H1 (cell line): ENCODE measurements at regions not wholly inside any gene's neighbourhood (a gene's known extent, or its start where the extent isn't known, plus 50 kb on each side); places are given as distances from the start of the nearest gene placed in this dataset.

Experiments used
- CTCF ChIA-PET: fragments of 300-600 bp; sonication (Branson Sonifier 250); formaldehyde crosslinking; loops from one replicate; lab custom pipeline; 2021; ENCODE audit not compliant: partially characterized antibody; lab: Charles Lee
- POLR2A ChIA-PET: fragments of 300-600 bp; sonication (Branson Sonifier 250); formaldehyde crosslinking; loops from one replicate; lab custom pipeline; 2021; ENCODE audit warnings: inconsistent platforms; ENCODE audit not compliant: partially characterized antibody; lab: Charles Lee
- DNase-seq, 2 experiments: peaks; one replicate each; pipeline versions ENCODE4 v3.0.0 to v3.0.0-alpha.2; 2010 to 2022; ENCODE audit warnings: low spot score in 2 of 2, low read depth in 1 of 2, mixed read lengths in 1 of 2
- FAIRE-seq: peaks from 2 replicates; lab custom pipeline; 2011; peaks lifted over from hg19 to GRCh38; lab: Jason Lieb, UNC
- H2AFZ ChIP-seq: 2 replicates; pipeline ENCODE4 v1.8.1; 2012; ENCODE audit warnings: low read length, inconsistent platforms
- H2AK5ac ChIP-seq: 2 replicates; pipeline ENCODE4 v1.6.1; 2013; ENCODE audit warnings: low read depth, low read length
- H2BK120ac ChIP-seq: replicated peaks from 2 replicates; pipeline ENCODE3; 2013; ENCODE audit warnings: low read depth, low read length, inconsistent platforms
- H2BK12ac ChIP-seq: 2 replicates; pipeline ENCODE4 v1.6.1; 2013; ENCODE audit warnings: low read depth, low read length
- H2BK15ac ChIP-seq: 2 replicates; pipeline ENCODE4 v1.6.1; 2013; ENCODE audit warnings: low read length
- H2BK20ac ChIP-seq: 2 replicates; pipeline ENCODE4 v1.6.1; 2013; ENCODE audit warnings: low read length
- H2BK5ac ChIP-seq: 2 replicates; pipeline ENCODE4 v1.6.1; 2013; ENCODE audit warnings: low read depth, low read length
- H3K14ac ChIP-seq: 2 replicates; pipeline ENCODE4 v1.6.1; 2013; ENCODE audit warnings: inconsistent platforms; ENCODE audit not compliant: insufficient read length
- H3K18ac ChIP-seq: 2 replicates; pipeline ENCODE4 v1.6.1; 2013; ENCODE audit warnings: low read length; ENCODE audit errors: extremely low read depth
- H3K23ac ChIP-seq: 2 replicates; pipeline ENCODE4 v1.6.1; 2013; ENCODE audit warnings: inconsistent platforms; ENCODE audit not compliant: insufficient read length
- H3K23me2 ChIP-seq: 2 replicates; pipeline ENCODE4 v1.6.1; 2013; ENCODE audit warnings: low read depth, low read length
- H3K27ac ChIP-seq: 2 replicates; pipeline ENCODE4 v1.6.1; 2011; ENCODE audit warnings: low read depth, low read length, inconsistent platforms
- H3K27me3 ChIP-seq, 4 experiments: replicated peaks in 1 of 4; 1 replicate in 1 of 4; 2 replicates in 3 of 4; pipeline versions ENCODE4 v1.6.1 to v1.8.1; 2011 to 2013; ENCODE audit warnings: low read length in 3 of 4, mild to moderate bottlenecking in 3 of 4, inconsistent platforms in 2 of 4, mixed read lengths in 2 of 4, moderate library complexity in 1 of 4; ENCODE audit not compliant: control insufficient read depth in 3 of 4, insufficient read depth in 3 of 4; ENCODE audit errors: extremely low read depth in 1 of 4
- H3K36me3 ChIP-seq, 4 experiments: 2 replicates each; pipeline versions ENCODE4 v1.6.1 to v1.8.1; 2011 to 2013; ENCODE audit warnings: mild to moderate bottlenecking in 4 of 4, low read length in 3 of 4, moderate library complexity in 2 of 4, control low read depth in 1 of 4, inconsistent platforms in 1 of 4; ENCODE audit not compliant: insufficient read depth in 4 of 4, control insufficient read depth in 2 of 4
- H3K4ac ChIP-seq: replicated peaks from 2 replicates; pipeline ENCODE3; 2013; ENCODE audit warnings: low read length, low read depth, mixed read lengths, inconsistent platforms; ENCODE audit not compliant: insufficient read length
- H3K4me1 ChIP-seq, 4 experiments: replicated peaks in 1 of 4; 1 replicate in 1 of 4; 2 replicates in 3 of 4; pipeline versions ENCODE4 v1.6.1 to v1.8.1; 2011 to 2013; ENCODE audit warnings: low read length in 3 of 4, inconsistent platforms in 2 of 4, mixed read lengths in 1 of 4; ENCODE audit not compliant: insufficient read depth in 4 of 4, control insufficient read depth in 3 of 4
- H3K4me2 ChIP-seq, 2 experiments: 2 replicates each; pipeline versions ENCODE4 v1.6.1 to v1.8.1; 2011 to 2013; ENCODE audit warnings: low read depth in 2 of 2, low read length in 2 of 2, control low read depth in 1 of 2, inconsistent platforms in 1 of 2, mild to moderate bottlenecking in 1 of 2; ENCODE audit not compliant: insufficient read depth in 1 of 2
- H3K4me3 ChIP-seq, 4 experiments: fragments of 200-600, 300-600 bp in 1 of 4; sonication (generic), shearing (Covaris generic), sonication (Bioruptor Twin) in 1 of 4; 2 replicates each; pipeline versions ENCODE4 v1.5.1 to v1.8.1; 2011 to 2016; ENCODE audit warnings: low read length in 4 of 4, low read depth in 3 of 4, control low read depth in 2 of 4, inconsistent platforms in 2 of 4, mild to moderate bottlenecking in 2 of 4, mixed read lengths in 1 of 4, moderate library complexity in 1 of 4; ENCODE audit not compliant: insufficient read depth in 2 of 4; ENCODE audit errors: extremely low read depth in 1 of 4
- H3K56ac ChIP-seq: replicated peaks from 2 replicates; pipeline ENCODE3; 2013; ENCODE audit warnings: low read depth, mild to moderate bottlenecking, mixed read lengths, low read length, inconsistent platforms; ENCODE audit not compliant: insufficient read length
- H3K79me1 ChIP-seq: 2 replicates; pipeline ENCODE4 v1.6.1; 2013; ENCODE audit warnings: low read depth, low read length, control low read depth
- H3K79me2 ChIP-seq, 2 experiments: 2 replicates each; pipeline versions ENCODE4 v1.6.1 to v1.8.1; 2012 to 2013; ENCODE audit warnings: low read length in 2 of 2, mild to moderate bottlenecking in 2 of 2, inconsistent platforms in 1 of 2; ENCODE audit not compliant: insufficient read depth in 2 of 2, control insufficient read depth in 1 of 2
- H3K9ac ChIP-seq, 4 experiments: replicated peaks in 1 of 4; 1 replicate in 1 of 4; 2 replicates in 3 of 4; pipeline versions ENCODE4 v1.6.1 to v1.8.1; 2011 to 2013; ENCODE audit warnings: low read depth in 3 of 4, low read length in 3 of 4, control low read depth in 2 of 4, mild to moderate bottlenecking in 2 of 4, moderate library complexity in 2 of 4, inconsistent platforms in 1 of 4; ENCODE audit errors: extremely low read depth in 1 of 4
- H3K9me3 ChIP-seq, 2 experiments: 2 replicates each; pipeline versions ENCODE4 v1.6.1 to v1.8.1; 2012 to 2013; ENCODE audit warnings: mild to moderate bottlenecking in 2 of 2, moderate library complexity in 2 of 2, control low read depth in 1 of 2, inconsistent platforms in 1 of 2, low read depth in 1 of 2, low read length in 1 of 2, mixed read lengths in 1 of 2; ENCODE audit not compliant: insufficient read depth in 2 of 2
- H4K20me1 ChIP-seq, 2 experiments: replicated peaks in 1 of 2; 2 replicates each; pipeline versions ENCODE3 to v1.8.1; 2011 to 2013; ENCODE audit warnings: inconsistent platforms in 2 of 2, low read length in 2 of 2, mild to moderate bottlenecking in 1 of 2; ENCODE audit not compliant: insufficient read depth in 2 of 2, control insufficient read depth in 1 of 2
- H4K5ac ChIP-seq: 2 replicates; pipeline ENCODE4 v1.6.1; 2013; ENCODE audit warnings: low read length, low read depth, mixed read lengths, inconsistent platforms; ENCODE audit not compliant: insufficient read length
- H4K8ac ChIP-seq: 2 replicates; pipeline ENCODE4 v1.8.0; 2013; ENCODE audit warnings: mild to moderate bottlenecking, moderate library complexity, low read length, inconsistent platforms; ENCODE audit not compliant: insufficient read depth; ENCODE audit errors: extremely low read depth
- H4K91ac ChIP-seq: replicated peaks from 2 replicates; pipeline ENCODE3; 2013; ENCODE audit warnings: low read length, mixed read lengths, inconsistent platforms; ENCODE audit not compliant: insufficient read length
- NRF1 ChIP-seq: IDR thresholded peaks from 2 replicates; pipeline ENCODE4 v1.6.1; 2011; ENCODE audit warnings: mild to moderate bottlenecking, low read depth, low read length, improper control_type of control experiment
- SP2 ChIP-seq: IDR thresholded peaks from 2 replicates; pipeline ENCODE4 v1.6.1; 2012; ENCODE audit warnings: mild to moderate bottlenecking, low read length, inconsistent platforms
- WGBS, 2 experiments: shearing (Covaris generic) in 1 of 2; methylation state at CpG; one replicate each; pipeline versions ENCODE4 v1.1.6 to v1.1.7; 2013 to 2015; ENCODE audit warnings: low lambda C conversion rate in 2 of 2, mixed read lengths in 2 of 2, inconsistent platforms in 1 of 2, low coverage in 1 of 2, missing lambda C conversion rate in 1 of 2; ENCODE audit not compliant: insufficient replicate concordance in 2 of 2, insufficient coverage in 1 of 2, insufficient read length in 1 of 2; ENCODE audit errors: extremely low coverage in 1 of 2, missing lambda C conversion rate in 1 of 2; 5-methylcytosine and 5-hydroxymethylcytosine counted together
- TF ChIP-seq, protein P1 (sequence below): IDR thresholded peaks from 2 replicates; pipeline ENCODE4 v1.6.1; 2011; ENCODE audit warnings: low read length, improper control_type of control experiment

DNA sequence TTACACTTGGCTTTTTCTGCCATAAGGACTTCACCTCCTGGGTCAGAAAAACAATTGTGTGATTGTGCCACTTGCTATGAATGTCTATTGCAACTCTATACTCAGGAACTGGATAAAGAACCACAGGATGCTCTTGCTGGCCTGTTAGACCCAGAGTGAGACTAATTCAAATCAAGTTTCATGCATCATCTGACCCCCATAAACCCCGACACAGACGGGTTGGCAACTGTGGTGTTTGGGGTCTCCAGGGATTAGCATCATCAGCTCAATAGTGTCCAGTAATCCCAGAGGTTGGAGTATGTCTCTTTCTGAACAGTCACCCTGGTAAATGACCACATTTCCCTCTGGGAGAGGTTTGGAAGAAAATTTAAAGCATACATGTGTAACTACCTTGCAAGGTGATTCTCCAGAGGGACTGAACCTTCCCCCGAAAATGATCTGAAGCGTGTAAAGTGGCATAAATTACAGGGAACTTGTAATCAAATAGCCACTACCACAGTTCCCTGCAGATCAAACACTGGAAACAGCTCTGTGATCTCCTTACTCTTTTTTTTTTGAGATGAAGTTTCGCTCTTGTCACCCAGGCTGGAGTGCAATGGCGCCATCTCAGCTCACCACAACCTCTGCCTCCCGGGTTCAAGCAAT is 1097.6 kb downstream of the TBC1D22A start:
- no peak overlapping the region for H2BK15ac ChIP-seq
- FAIRE-seq (no peak), DNase-seq (no peak)
- no peak overlapping the region for H2BK20ac ChIP-seq
- no peak overlapping the region for H4K5ac ChIP-seq
- H2BK12ac ChIP-seq, result no peak overlapping the region
- no peak overlapping the region for H3K18ac ChIP-seq
- CTCF ChIA-PET, result no interaction called here
- no peaks in the 10 kb centered on the region for H3K79me2 ChIP-seq
- no peak overlapping the region for H3K56ac ChIP-seq
- H2BK5ac ChIP-seq, result no peak overlapping the region
- no peak overlapping the region for H3K4me3 ChIP-seq
- 0 out of 2 replicates have a peak, but pooled peaks cover 2% of the 10 kb centered on the region for H3K23me2 ChIP-seq
- H3K27me3 ChIP-seq, result no peaks in the 10 kb centered on the region
- H3K27ac ChIP-seq, result no peak overlapping the region
- H3K4me1 ChIP-seq, result no peaks in the 10 kb centered on the region
- H3K79me1 ChIP-seq, result no peaks in the 10 kb centered on the region
- H2AFZ ChIP-seq, result no peak overlapping the region
- POLR2A ChIA-PET, result no interaction called here
- H4K20me1 ChIP-seq, result no peaks in the 10 kb centered on the region
- no peak overlapping the region for H3K4me2 ChIP-seq
- H4K91ac ChIP-seq, result no peak overlapping the region
- no peaks in the 10 kb centered on the region; a peak in 1 of 8 replicates for H3K36me3 ChIP-seq
- WGBS, 2 experiments, result 95% methylated on average over 5 of the region's 7 CpGs; no CpG with 5 or more reads in 1 of the 2 experiments
- peaks cover 27 to 47% of the 10 kb centered on the region in 2 experiments; a peak in 3 of 4 replicates for H3K9me3 ChIP-seq
- H3K23ac ChIP-seq, result no peak overlapping the region
- no peak overlapping the region for H2BK120ac ChIP-seq
- H4K8ac ChIP-seq, result no peak overlapping the region
- H3K14ac ChIP-seq, result no peak overlapping the region
- no peak overlapping the region for H2AK5ac ChIP-seq
- H3K9ac ChIP-seq, result no peak overlapping the region
- no peak overlapping the region for H3K4ac ChIP-seq
- TF ChIP-seq SP2 (no peak), NRF1 (no peak)
- TF ChIP-seq, protein P1, sequence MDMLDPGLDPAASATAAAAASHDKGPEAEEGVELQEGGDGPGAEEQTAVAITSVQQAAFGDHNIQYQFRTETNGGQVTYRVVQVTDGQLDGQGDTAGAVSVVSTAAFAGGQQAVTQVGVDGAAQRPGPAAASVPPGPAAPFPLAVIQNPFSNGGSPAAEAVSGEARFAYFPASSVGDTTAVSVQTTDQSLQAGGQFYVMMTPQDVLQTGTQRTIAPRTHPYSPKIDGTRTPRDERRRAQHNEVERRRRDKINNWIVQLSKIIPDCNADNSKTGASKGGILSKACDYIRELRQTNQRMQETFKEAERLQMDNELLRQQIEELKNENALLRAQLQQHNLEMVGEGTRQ, result no peak
